GM12878 (cell line): ENCODE measurements at regions not wholly inside any gene's neighbourhood (a gene's known extent, or its start where the extent isn't known, plus 50 kb on each side); places are given as distances from the start of the nearest gene placed in this dataset.

Experiments
- CREB1 ChIP-seq: IDR thresholded peaks from 2 replicates; pipeline ENCODE4 v1.6.1; 2012; ENCODE audit warnings: low read depth, mild to moderate bottlenecking, inconsistent platforms
- FOXK2 ChIP-seq: fragments of 450-650 bp; IDR thresholded peaks from 2 replicates; pipeline ENCODE4 v1.6.1; 2017; ENCODE audit warnings: mild to moderate bottlenecking, moderate library complexity
- HDAC2 ChIP-seq: fragments of 200-600 bp; sonication (generic); IDR thresholded peaks from 2 replicates; pipeline ENCODE4 v1.6.1; 2017
- MEF2A ChIP-seq: IDR thresholded peaks from 2 replicates; pipeline ENCODE4 v1.6.1; 2011; ENCODE audit warnings: low read depth, mild to moderate bottlenecking, low read length, moderate library complexity; ENCODE audit not compliant: insufficient read depth
- MTA3 ChIP-seq: IDR thresholded peaks from 2 replicates; pipeline ENCODE4 v1.6.1; 2012; ENCODE audit warnings: low read length, inconsistent platforms, borderline replicate concordance
- ZNF24 ChIP-seq: fragments of 450-650 bp; IDR thresholded peaks from 2 replicates; pipeline ENCODE4 v1.6.1; 2017; ENCODE audit warnings: antibody characterized with exemption, mild to moderate bottlenecking
- TF ChIP-seq, protein P1 (sequence below), 3 experiments: IDR thresholded peaks in 2 of 3; conservative IDR thresholded peaks in 1 of 3; 2 replicates each; pipeline ENCODE4 v1.5.1; 2011; ENCODE audit warnings: low read depth in 3 of 3, low read length in 3 of 3, mild to moderate bottlenecking in 3 of 3, control low read depth in 2 of 3, moderate library complexity in 2 of 3, inconsistent platforms in 1 of 3, mixed read lengths in 1 of 3; ENCODE audit not compliant: control insufficient read depth in 2 of 3, insufficient read depth in 1 of 3; ENCODE audit errors: extremely low read depth in 1 of 3
- TF ChIP-seq, protein P2 (sequence below): IDR thresholded peaks from 2 replicates; pipeline ENCODE4 v1.6.1; 2012; ENCODE audit warnings: mild to moderate bottlenecking, low read depth, low read length

DNA sequence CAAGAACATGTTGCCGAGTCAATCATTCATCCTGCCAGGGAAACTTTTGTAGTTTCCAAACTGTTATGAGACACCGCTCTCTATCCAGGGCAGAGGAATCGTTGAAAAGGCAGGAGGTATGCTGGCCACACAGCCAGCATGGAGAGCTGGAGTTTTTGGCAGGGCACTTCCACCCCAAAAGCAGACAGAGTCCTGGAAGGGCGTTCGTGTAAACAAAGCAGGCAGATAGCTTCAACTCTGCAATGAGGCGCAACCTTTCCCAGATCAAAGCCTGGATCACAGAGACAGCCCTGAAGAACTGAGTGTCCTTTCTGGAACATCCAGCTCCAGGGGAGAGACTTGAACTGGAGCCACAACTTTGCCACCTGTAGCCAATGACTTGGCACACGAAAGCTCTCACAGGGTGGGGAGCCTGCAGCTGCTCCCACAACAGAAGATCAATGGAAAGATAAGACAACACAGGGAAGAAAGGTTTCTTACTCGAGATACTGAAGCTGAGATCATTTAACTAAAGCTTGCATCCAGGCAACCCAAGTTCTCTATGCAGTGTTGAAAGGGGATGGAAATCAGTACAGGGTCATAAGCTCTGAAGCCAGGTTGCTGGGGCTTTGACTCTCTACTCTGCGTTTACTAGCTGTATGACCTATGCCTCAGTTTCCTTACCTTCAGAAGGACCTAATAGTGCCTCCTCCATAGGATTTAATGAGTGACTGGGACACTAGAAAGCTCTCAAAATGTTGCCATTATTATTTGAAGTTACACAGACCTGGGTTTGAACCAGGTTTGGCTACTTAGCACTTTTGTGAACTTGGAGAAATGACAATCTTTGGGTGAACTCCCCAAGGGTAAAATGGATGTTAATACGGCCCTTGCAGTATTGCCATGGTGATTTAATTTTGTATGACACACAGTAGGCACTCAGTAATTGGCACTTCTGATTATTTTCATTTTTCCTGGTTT lies 434.8 kb upstream of the NPVF start:
- TF ChIP-seq, protein P1, sequence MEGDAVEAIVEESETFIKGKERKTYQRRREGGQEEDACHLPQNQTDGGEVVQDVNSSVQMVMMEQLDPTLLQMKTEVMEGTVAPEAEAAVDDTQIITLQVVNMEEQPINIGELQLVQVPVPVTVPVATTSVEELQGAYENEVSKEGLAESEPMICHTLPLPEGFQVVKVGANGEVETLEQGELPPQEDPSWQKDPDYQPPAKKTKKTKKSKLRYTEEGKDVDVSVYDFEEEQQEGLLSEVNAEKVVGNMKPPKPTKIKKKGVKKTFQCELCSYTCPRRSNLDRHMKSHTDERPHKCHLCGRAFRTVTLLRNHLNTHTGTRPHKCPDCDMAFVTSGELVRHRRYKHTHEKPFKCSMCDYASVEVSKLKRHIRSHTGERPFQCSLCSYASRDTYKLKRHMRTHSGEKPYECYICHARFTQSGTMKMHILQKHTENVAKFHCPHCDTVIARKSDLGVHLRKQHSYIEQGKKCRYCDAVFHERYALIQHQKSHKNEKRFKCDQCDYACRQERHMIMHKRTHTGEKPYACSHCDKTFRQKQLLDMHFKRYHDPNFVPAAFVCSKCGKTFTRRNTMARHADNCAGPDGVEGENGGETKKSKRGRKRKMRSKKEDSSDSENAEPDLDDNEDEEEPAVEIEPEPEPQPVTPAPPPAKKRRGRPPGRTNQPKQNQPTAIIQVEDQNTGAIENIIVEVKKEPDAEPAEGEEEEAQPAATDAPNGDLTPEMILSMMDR (IDR thresholded peaks at IDR 0.05 in 2 of 3, conservative IDR thresholded peaks at IDR 0.05 in 1 of 3; ENCODE audit: control insufficient read depth in 2 of 3, extremely low read depth in 1 of 3, insufficient read depth in 1 of 3, low read depth in 3 of 3, low read length in 3 of 3), result no peak
- TF ChIP-seq MTA3 (no peak), FOXK2 (no peak), CREB1 (no peak), MEF2A (no peak), HDAC2 (no peak), ZNF24 (no peak)
- TF ChIP-seq, protein P2, sequence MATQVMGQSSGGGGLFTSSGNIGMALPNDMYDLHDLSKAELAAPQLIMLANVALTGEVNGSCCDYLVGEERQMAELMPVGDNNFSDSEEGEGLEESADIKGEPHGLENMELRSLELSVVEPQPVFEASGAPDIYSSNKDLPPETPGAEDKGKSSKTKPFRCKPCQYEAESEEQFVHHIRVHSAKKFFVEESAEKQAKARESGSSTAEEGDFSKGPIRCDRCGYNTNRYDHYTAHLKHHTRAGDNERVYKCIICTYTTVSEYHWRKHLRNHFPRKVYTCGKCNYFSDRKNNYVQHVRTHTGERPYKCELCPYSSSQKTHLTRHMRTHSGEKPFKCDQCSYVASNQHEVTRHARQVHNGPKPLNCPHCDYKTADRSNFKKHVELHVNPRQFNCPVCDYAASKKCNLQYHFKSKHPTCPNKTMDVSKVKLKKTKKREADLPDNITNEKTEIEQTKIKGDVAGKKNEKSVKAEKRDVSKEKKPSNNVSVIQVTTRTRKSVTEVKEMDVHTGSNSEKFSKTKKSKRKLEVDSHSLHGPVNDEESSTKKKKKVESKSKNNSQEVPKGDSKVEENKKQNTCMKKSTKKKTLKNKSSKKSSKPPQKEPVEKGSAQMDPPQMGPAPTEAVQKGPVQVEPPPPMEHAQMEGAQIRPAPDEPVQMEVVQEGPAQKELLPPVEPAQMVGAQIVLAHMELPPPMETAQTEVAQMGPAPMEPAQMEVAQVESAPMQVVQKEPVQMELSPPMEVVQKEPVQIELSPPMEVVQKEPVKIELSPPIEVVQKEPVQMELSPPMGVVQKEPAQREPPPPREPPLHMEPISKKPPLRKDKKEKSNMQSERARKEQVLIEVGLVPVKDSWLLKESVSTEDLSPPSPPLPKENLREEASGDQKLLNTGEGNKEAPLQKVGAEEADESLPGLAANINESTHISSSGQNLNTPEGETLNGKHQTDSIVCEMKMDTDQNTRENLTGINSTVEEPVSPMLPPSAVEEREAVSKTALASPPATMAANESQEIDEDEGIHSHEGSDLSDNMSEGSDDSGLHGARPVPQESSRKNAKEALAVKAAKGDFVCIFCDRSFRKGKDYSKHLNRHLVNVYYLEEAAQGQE, result no peak
